Endothelial cell (in vitro differentiated cells): ENCODE measurements at regions not wholly inside any gene's neighbourhood (a gene's known extent, or its start where the extent isn't known, plus 50 kb on each side); places are given as distances from the start of the nearest gene placed in this dataset.
"Not testable (repeated sequence)": the region's sequence is repeated elsewhere in the genome, so short reads cannot be mapped to it uniquely, and the experiment has no call there.

Source experiments
- DNase-seq: peaks from one replicate; pipeline ENCODE4 v3.0.0; 2021; ENCODE audit warnings: low spot score
- H3K27ac Mint-ChIP-seq: one replicate; pipeline ENCODE4 v1.8.0; 2021; ENCODE audit warnings: mixed read lengths, inconsistent platforms; ENCODE audit not compliant: unreplicated experiment
- H3K27me3 Mint-ChIP-seq: one replicate; pipeline ENCODE4 v1.8.0; 2021; ENCODE audit warnings: mild to moderate bottlenecking, moderate library complexity, mixed read lengths, inconsistent platforms; ENCODE audit not compliant: unreplicated experiment
- H3K36me3 Mint-ChIP-seq: one replicate; pipeline ENCODE4 v1.8.0; 2021; ENCODE audit warnings: mild to moderate bottlenecking, low read depth, mixed read lengths, inconsistent platforms; ENCODE audit not compliant: unreplicated experiment
- H3K4me1 Mint-ChIP-seq: one replicate; pipeline ENCODE4 v1.8.0; 2021; ENCODE audit warnings: mild to moderate bottlenecking, mixed read lengths, inconsistent platforms; ENCODE audit not compliant: unreplicated experiment
- H3K4me3 Mint-ChIP-seq: one replicate; pipeline ENCODE4 v1.8.0; 2021; ENCODE audit warnings: mild to moderate bottlenecking, mixed read lengths, inconsistent platforms; ENCODE audit not compliant: unreplicated experiment
- H3K9me3 Mint-ChIP-seq: one replicate; pipeline ENCODE4 v1.8.0; 2021; ENCODE audit warnings: mixed read lengths, inconsistent platforms; ENCODE audit not compliant: unreplicated experiment
- TF ChIP-seq, protein P1 (sequence below): fragments of 200-600 bp; sonication (generic); IDR thresholded peaks from one replicate; pipeline ENCODE4 v1.5.0; 2021; ENCODE audit warnings: antibody characterized with exemption; ENCODE audit not compliant: unreplicated experiment

DNA sequence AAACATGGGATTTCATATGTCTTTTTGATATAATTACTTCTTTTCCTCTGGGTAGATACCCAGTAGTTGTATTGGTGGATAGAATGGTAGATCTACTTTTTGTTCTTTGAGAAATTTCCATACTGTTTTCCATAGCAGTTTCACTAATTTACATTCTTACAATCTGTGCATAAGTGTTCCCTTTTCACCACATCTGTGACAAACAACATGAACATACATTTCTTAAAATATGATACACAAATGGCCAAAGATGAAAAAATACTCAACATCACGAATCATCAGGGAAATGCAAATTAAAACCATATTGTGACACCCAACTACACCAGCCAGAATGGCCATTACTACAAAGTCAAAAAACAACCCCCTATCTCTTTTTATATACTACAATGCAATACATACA is 1778.5 kb upstream of the ACO1 start:
- Mint-ChIP-seq H3K4me3 (no peak overlapping the region), H3K36me3 (no peaks in the 10 kb centered on the region), H3K4me1 (no peaks in the 10 kb centered on the region), H3K9me3 (no peaks in the 10 kb centered on the region), H3K27ac (no peak overlapping the region), H3K27me3 (no peaks in the 10 kb centered on the region)
- no peak for DNase-seq
- TF ChIP-seq, protein P1, sequence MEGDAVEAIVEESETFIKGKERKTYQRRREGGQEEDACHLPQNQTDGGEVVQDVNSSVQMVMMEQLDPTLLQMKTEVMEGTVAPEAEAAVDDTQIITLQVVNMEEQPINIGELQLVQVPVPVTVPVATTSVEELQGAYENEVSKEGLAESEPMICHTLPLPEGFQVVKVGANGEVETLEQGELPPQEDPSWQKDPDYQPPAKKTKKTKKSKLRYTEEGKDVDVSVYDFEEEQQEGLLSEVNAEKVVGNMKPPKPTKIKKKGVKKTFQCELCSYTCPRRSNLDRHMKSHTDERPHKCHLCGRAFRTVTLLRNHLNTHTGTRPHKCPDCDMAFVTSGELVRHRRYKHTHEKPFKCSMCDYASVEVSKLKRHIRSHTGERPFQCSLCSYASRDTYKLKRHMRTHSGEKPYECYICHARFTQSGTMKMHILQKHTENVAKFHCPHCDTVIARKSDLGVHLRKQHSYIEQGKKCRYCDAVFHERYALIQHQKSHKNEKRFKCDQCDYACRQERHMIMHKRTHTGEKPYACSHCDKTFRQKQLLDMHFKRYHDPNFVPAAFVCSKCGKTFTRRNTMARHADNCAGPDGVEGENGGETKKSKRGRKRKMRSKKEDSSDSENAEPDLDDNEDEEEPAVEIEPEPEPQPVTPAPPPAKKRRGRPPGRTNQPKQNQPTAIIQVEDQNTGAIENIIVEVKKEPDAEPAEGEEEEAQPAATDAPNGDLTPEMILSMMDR, result no peak

DNA sequence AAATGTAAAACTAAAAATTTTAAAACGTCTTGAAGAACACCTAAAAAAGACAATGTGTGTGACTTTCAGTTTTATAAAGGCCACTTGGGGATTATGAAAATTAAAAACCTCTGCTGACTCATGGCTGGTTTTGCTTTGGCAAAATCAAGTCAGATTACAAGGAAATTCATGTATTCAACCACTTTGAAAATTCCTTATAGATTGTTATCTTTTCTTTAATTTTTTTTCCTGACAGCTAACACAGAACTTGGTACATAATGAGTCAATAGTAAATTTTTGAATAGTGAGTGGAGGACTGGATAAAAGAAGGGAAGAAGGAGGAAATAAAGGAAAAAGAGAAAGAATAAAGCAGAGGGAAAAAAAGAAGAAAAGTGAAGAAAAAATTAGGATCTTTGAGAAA is 1774.7 kb upstream of the ACO1 start:
- no peak overlapping the region for H3K27ac Mint-ChIP-seq
- DNase-seq, result no peak
- H3K9me3 Mint-ChIP-seq, result no peaks in the 10 kb centered on the region
- no peak overlapping the region for H3K4me3 Mint-ChIP-seq
- H3K36me3 Mint-ChIP-seq, result no peaks in the 10 kb centered on the region
- TF ChIP-seq, protein P1, result no peak
- no peaks in the 10 kb centered on the region for H3K4me1 Mint-ChIP-seq
- no peaks in the 10 kb centered on the region for H3K27me3 Mint-ChIP-seq

DNA sequence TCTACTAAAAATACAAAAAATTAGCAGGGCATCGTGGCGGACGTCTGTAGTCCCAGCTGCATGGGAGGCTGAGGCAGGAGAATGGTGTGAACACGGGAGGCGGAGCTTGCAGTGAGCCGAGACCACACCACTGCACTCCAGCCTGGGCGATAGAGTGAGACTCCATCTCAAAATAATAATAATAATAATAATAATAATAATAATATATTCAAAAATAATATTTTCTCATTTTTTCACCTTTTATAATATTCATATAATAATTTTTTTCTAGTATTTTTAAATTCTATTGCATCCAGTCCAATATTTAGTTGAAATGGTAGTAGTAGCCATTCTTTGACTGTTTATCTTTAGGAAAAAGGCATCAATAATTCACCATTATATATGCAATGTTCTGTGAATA is 1767.7 kb upstream of the ACO1 start:
- not testable (repeated sequence) for H3K9me3 Mint-ChIP-seq, H3K4me3 Mint-ChIP-seq, H3K4me1 Mint-ChIP-seq, H3K36me3 Mint-ChIP-seq, H3K27me3 Mint-ChIP-seq, H3K27ac Mint-ChIP-seq, DNase-seq

DNA sequence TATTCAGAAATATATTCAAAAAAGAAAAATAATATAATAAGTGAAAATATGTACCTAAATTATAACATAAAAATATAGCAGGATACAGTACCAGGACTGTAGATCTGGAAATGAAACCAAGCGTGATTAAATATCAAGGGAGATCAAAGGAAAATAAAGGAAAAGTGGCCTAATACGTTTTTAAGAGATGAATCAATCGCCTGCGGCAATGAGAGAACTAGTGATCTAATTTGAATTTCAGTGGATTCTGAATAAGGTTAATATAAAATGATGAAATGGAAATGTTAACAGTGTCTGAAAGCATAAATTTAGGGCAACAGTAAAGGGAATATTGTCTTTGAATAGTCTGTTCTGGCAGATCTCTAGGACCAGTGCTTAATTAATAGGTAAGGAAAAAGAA is 1761.9 kb upstream of the ACO1 start:
- TF ChIP-seq, protein P1, result no peak
- Mint-ChIP-seq H3K27ac (no peak overlapping the region), H3K27me3 (no peaks in the 10 kb centered on the region), H3K4me3 (no peak overlapping the region), H3K9me3 (no peaks in the 10 kb centered on the region), H3K36me3 (no peaks in the 10 kb centered on the region), H3K4me1 (no peaks in the 10 kb centered on the region)
- no peak for DNase-seq

DNA sequence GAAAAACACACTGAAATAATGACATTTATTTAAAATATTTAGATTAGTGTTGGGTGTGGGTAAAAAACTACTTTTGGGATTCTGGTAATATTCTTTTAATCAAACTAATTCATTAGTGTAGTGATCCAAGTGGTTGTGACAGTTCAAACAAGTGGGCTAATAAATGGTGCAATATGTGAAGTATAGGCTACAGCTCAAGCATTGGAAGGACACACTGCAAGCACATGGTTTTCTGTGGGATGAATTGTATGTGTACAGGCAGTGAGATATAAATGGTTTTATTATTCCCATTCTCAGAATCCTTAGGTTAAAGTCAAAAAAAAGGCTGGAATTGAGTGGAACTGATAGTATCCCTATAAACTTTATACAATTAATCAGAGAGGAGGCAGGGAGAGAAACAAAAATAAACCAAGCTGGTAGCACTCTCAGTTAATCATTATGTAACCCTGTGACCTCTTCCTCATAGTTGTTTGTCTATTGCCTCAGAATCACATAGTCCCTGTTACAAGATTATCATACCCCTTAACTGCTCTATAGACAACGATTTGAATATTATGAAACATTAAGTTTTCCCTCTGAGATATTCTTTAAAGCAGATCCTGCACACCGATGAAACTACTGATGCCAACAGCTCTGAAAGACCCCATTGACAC is 1755.4 kb upstream of the ACO1 start:
- TF ChIP-seq, protein P1, result no peak
- no peak overlapping the region for H3K4me3 Mint-ChIP-seq
- no peaks in the 10 kb centered on the region for H3K27me3 Mint-ChIP-seq
- no peaks in the 10 kb centered on the region for H3K4me1 Mint-ChIP-seq
- H3K9me3 Mint-ChIP-seq, result no peaks in the 10 kb centered on the region
- DNase-seq, result no peak
- H3K36me3 Mint-ChIP-seq, result no peaks in the 10 kb centered on the region
- H3K27ac Mint-ChIP-seq, result no peak overlapping the region

DNA sequence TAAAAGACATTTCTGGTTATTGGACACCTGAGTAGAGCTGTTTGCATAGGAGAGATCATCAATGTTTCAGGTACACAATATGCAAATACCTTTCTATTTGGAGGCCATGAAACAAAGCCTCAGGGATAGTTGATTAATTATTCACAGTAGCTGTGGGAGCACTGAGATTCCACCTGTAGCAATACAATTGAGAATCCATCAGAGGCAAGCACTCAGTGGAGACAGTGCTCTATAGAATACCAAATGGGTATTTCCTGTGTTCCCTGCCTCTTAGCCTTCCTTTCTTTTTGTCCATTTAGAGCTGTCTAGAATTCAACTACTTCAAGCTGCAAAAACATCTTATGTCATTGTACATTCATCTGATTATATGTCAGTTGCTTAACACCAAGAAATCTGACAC is 1754.0 kb upstream of the ACO1 start:
- TF ChIP-seq, protein P1, result no peak
- Mint-ChIP-seq H3K4me1 (no peaks in the 10 kb centered on the region), H3K27me3 (no peaks in the 10 kb centered on the region), H3K9me3 (no peaks in the 10 kb centered on the region), H3K27ac (no peak overlapping the region), H3K4me3 (no peak overlapping the region), H3K36me3 (no peaks in the 10 kb centered on the region)
- no peak for DNase-seq

DNA sequence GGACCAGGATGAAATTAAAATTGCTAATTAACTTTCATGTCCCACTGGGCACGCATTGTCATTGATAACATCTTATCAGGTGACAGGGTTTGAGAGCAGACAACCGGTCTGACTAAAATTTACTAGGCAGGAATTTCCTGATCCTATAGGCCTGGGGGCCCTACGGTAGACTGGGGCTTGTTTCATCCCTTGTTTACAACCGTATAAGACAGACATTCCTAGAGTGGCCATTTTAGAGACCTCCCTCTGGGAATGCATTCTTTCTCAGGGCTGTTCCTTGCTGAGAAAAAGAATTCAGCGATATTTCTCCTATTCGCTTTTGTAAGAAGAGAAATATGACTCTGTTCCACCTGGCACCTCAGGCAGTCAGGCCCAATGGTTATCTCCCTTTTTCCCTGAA is 1737.8 kb upstream of the ACO1 start:
- not testable (repeated sequence) for H3K4me3 Mint-ChIP-seq, H3K4me1 Mint-ChIP-seq, H3K27me3 Mint-ChIP-seq, H3K27ac Mint-ChIP-seq, H3K9me3 Mint-ChIP-seq, H3K36me3 Mint-ChIP-seq, DNase-seq
